CD4-positive, alpha-beta memory T cell (primary cell): ENCODE measurements at regions not wholly inside any gene's neighbourhood (a gene's known extent, or its start where the extent isn't known, plus 50 kb on each side); places are given as distances from the start of the nearest gene placed in this dataset.
"Not testable (repeated sequence)": the region's sequence is repeated elsewhere in the genome, so short reads cannot be mapped to it uniquely, and the experiment has no call there.

Experiments used
- CTCF ChIA-PET: fragments of 350-600 bp; sonication (Branson Sonifier 250); formaldehyde crosslinking; loops from one replicate; lab custom pipeline; 2021; ENCODE audit warnings: inconsistent platforms; ENCODE audit not compliant: partially characterized antibody; lab: Charles Lee
- POLR2A ChIA-PET: fragments of 350-600 bp; sonication (Branson Sonifier 250); formaldehyde crosslinking; loops from one replicate; lab custom pipeline; 2021; ENCODE audit not compliant: partially characterized antibody; lab: Charles Lee
- DNase-seq, 5 donors: peaks; one replicate each; pipeline versions ENCODE4 v3.0.0 to v3.0.0-alpha.2; 2020 to 2022; ENCODE audit warnings: mixed read lengths in 1 of 5
- H3K27ac ChIP-seq: one replicate; pipeline ENCODE4 v1.7.0; 2013; ENCODE audit warnings: low read depth, low read length
- H3K27me3 ChIP-seq: 2 replicates; pipeline ENCODE4 v1.7.0; 2013; ENCODE audit warnings: mild to moderate bottlenecking, low read length, moderate library complexity; ENCODE audit not compliant: insufficient read depth
- H3K36me3 ChIP-seq: 2 replicates; pipeline ENCODE4 v1.7.0; 2013; ENCODE audit warnings: mild to moderate bottlenecking, low read length, moderate library complexity; ENCODE audit not compliant: insufficient read depth
- H3K4me1 ChIP-seq: 2 replicates; pipeline ENCODE4 v1.7.0; 2013; ENCODE audit warnings: mild to moderate bottlenecking, low read length, moderate library complexity; ENCODE audit not compliant: insufficient read depth
- H3K4me3 ChIP-seq, 2 donors: one replicate each; pipeline ENCODE4 v1.7.0; 2013; ENCODE audit warnings: low read length in 2 of 2, mild to moderate bottlenecking in 1 of 2
- H3K9me3 ChIP-seq, 2 donors: one replicate each; pipeline ENCODE4 v1.7.0; 2013; ENCODE audit warnings: low read length in 2 of 2, control low read depth in 1 of 2; ENCODE audit not compliant: control insufficient read depth in 1 of 2
- H3K27ac Mint-ChIP-seq, 7 donors: one replicate each; pipeline ENCODE4 v1.8.0; 2020 to 2021; ENCODE audit warnings: mixed read lengths in 7 of 7, mild to moderate bottlenecking in 6 of 7, inconsistent platforms in 3 of 7, moderate library complexity in 3 of 7
- H3K27me3 Mint-ChIP-seq, 2 donors: one replicate each; pipeline ENCODE4 v1.8.0; 2020 to 2021; ENCODE audit warnings: mixed read lengths in 2 of 2
- H3K36me3 Mint-ChIP-seq, 2 donors: one replicate each; pipeline ENCODE4 v1.8.0; 2020 to 2021; ENCODE audit warnings: mixed read lengths in 2 of 2, inconsistent platforms in 1 of 2, mild to moderate bottlenecking in 1 of 2
- H3K4me1 Mint-ChIP-seq, 4 donors: one replicate each; pipeline ENCODE4 v1.8.0; 2020 to 2021; ENCODE audit warnings: mixed read lengths in 4 of 4, mild to moderate bottlenecking in 1 of 4
- H3K4me3 Mint-ChIP-seq, 8 donors: one replicate each; pipeline ENCODE4 v1.8.0; 2020 to 2021; ENCODE audit warnings: mixed read lengths in 8 of 8, mild to moderate bottlenecking in 7 of 8, moderate library complexity in 6 of 8, inconsistent platforms in 3 of 8
- H3K9me3 Mint-ChIP-seq, 8 donors: one replicate each; pipeline ENCODE4 v1.8.0; 2020 to 2021; ENCODE audit warnings: mixed read lengths in 8 of 8, mild to moderate bottlenecking in 5 of 8, inconsistent platforms in 3 of 8, moderate library complexity in 1 of 8
- intact Hi-C: fragments of 100-400 bp; cut with micrococcal nuclease; formaldehyde crosslinking; loops from one replicate; pipeline ENCODE4 v1.15.1; 2023

GRCh38 chr15:36156879-36157427 lies 422.5 kb upstream of the CDIN1 start:
- Histone ChIP-seq H3K27me3 (no peaks in the 10 kb centered on the region), H3K36me3 (no peaks in the 10 kb centered on the region), H3K4me3 (no peak overlapping the region), H3K9me3 (no peaks in the 10 kb centered on the region), H3K4me1 (no peaks in the 10 kb centered on the region), H3K27ac (no peak overlapping the region)
- H3K27me3 Mint-ChIP-seq = no peaks in the 10 kb centered on the region
- H3K9me3 Mint-ChIP-seq = peaks cover 0 to 5% (median 1%) of the 10 kb centered on the region in 8 donors
- H3K27ac Mint-ChIP-seq = no peak overlapping the region
- no peak overlapping the region for H3K4me3 Mint-ChIP-seq
- H3K36me3 Mint-ChIP-seq = no peaks in the 10 kb centered on the region
- DNase-seq = no peak
- intact Hi-C loops = no loop called here
- ChIA-PET CTCF (no interaction called here), POLR2A (no interaction called here)
- H3K4me1 Mint-ChIP-seq = no peaks in the 10 kb centered on the region

DNA sequence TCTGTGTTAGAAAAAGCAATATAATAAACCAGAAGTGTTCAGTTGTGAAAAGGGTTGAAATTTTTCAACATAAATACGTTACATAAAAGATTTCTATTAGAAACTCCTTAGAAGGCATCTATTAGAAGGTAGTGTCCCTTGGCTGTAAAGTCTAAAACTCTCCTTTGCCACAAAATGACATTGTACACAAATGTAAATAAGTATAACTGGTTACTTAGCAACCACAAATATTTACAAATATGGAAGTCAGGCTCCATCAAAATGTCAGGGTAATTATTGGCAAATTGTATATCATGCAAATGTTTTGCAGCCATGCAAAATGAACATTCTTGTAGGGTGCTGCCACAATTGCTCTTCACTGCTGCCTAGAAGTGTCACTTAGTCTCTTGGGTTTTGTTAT lies 419.1 kb upstream of the CDIN1 start:
- DNase-seq = no peak
- POLR2A ChIA-PET = no interaction called here
- H3K4me3 Mint-ChIP-seq = no peak overlapping the region

GRCh38 chr15:36161108-36161507 lies 418.3 kb upstream of the CDIN1 start:
- Histone ChIP-seq H3K27me3 (no peaks in the 10 kb centered on the region), H3K4me1 (no peaks in the 10 kb centered on the region), H3K36me3 (no peaks in the 10 kb centered on the region), H3K9me3 (no peaks in the 10 kb centered on the region), H3K27ac (no peak overlapping the region), H3K4me3 (no peak overlapping the region)
- DNase-seq = no peak
- ChIA-PET POLR2A (no interaction called here), CTCF (no interaction called here)
- intact Hi-C loops = no loop called here
- H3K36me3 Mint-ChIP-seq = no peaks in the 10 kb centered on the region
- H3K4me3 Mint-ChIP-seq = no peak overlapping the region
- no peaks in the 10 kb centered on the region for H3K27me3 Mint-ChIP-seq
- H3K9me3 Mint-ChIP-seq = peaks cover 2 to 11% (median 4%) of the 10 kb centered on the region in 8 donors
- H3K27ac Mint-ChIP-seq = no peak overlapping the region
- no peaks in the 10 kb centered on the region for H3K4me1 Mint-ChIP-seq

More for the DNA sequence above, 419.1 kb upstream of the CDIN1 start:
- Mint-ChIP-seq H3K27me3 (no peaks in the 10 kb centered on the region), H3K4me1 (no peaks in the 10 kb centered on the region), H3K36me3 (no peaks in the 10 kb centered on the region), H3K9me3 (peaks cover 2 to 11% (median 3%) of the 10 kb centered on the region in 8 donors), H3K27ac (no peak overlapping the region)
- no peak overlapping the region for H3K27ac ChIP-seq
- intact Hi-C loops = no loop called here
- H3K36me3 ChIP-seq = no peaks in the 10 kb centered on the region
- H3K27me3 ChIP-seq = no peaks in the 10 kb centered on the region
- no peaks in the 10 kb centered on the region for H3K4me1 ChIP-seq
- H3K4me3 ChIP-seq = no peak overlapping the region
- H3K9me3 ChIP-seq = no peaks in the 10 kb centered on the region
- CTCF ChIA-PET = no interaction called here

DNA sequence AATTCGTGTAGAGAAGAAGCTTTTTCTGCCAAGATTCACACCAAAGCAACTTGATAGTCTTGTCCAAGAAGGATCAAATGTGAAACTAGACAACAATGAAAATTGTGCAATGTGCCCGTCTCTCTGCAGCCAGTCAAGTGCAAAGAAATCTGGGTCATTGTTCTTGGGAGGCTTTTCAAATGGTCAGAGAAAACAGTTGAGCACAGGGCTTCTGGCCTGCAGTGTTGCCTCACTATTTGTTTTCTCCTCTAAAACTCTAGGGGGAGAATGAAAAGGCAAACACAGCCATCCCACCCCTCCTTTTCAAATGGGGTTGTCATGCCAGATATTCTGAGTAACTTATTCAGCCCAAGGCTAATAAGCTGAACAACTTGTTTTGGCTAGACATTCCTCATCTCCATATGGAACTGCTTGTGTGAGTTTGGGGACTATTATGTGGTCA lies 417.6 kb upstream of the CDIN1 start:
- no peak overlapping the region for H3K27ac Mint-ChIP-seq
- Histone ChIP-seq H3K4me3 (no peak overlapping the region), H3K27me3 (no peaks in the 10 kb centered on the region), H3K27ac (no peak overlapping the region), H3K9me3 (no peaks in the 10 kb centered on the region), H3K36me3 (no peaks in the 10 kb centered on the region), H3K4me1 (no peaks in the 10 kb centered on the region)
- H3K36me3 Mint-ChIP-seq = no peaks in the 10 kb centered on the region
- intact Hi-C loops = no loop called here
- H3K4me1 Mint-ChIP-seq = no peaks in the 10 kb centered on the region
- no peak for DNase-seq
- peaks cover 2 to 11% (median 5%) of the 10 kb centered on the region in 8 donors for H3K9me3 Mint-ChIP-seq
- POLR2A ChIA-PET = no interaction called here
- H3K27me3 Mint-ChIP-seq = no peaks in the 10 kb centered on the region
- CTCF ChIA-PET = no interaction called here
- H3K4me3 Mint-ChIP-seq = no peak overlapping the region

DNA sequence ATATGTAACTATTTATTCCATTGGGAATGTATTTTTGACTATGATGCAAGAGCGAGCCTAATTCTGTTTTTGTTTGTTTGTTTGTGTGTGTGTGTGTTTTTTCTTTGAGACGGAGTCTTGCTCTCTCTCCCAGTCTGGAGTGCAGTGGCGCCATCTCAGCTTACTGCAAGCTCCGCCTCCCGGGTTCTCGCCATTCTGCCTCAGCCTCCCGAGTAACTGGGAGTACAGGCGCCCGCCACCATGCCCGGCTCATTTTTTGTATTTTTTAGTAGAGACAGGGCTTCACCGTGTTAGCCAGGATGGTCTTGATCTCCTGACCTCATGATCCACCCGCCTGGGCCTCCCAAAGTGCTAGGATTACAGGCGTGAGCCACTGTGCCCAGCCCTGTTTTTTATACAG lies 415.4 kb upstream of the CDIN1 start:
- H3K27me3 ChIP-seq, H3K4me1 ChIP-seq, H3K27me3 Mint-ChIP-seq, H3K27ac Mint-ChIP-seq, intact Hi-C loops, POLR2A ChIA-PET, H3K36me3 Mint-ChIP-seq, H3K4me3 Mint-ChIP-seq, H3K4me1 Mint-ChIP-seq, H3K36me3 ChIP-seq, DNase-seq, H3K27ac ChIP-seq, H3K4me3 ChIP-seq, H3K9me3 ChIP-seq, CTCF ChIA-PET: not testable (repeated sequence)
- H3K9me3 Mint-ChIP-seq = peaks cover 2 to 13% (median 6%) of the 10 kb centered on the region in 8 donors

DNA sequence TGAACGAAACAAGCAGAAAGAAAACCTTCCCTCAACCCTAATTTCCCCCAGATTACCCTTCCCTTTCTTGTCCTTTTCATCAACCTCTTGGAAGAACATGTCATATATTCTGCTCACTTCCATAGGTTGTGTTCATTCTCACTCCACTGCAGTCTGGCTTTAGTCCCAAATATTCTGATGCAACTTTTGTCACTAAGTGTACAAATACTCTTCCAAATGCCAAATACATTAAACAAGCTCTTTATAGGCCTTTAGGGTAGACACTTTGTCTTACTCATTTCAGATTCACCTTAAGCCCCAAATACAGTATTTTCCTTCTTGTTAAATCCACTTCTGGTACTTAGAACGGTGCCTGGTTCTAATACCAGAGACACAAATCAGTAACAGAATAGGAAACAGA lies 406.5 kb upstream of the CDIN1 start:
- no peak for DNase-seq
- Mint-ChIP-seq H3K27me3 (no peaks in the 10 kb centered on the region), H3K9me3 (peaks cover 0 to 8% (median 1%) of the 10 kb centered on the region in 8 donors), H3K4me1 (no peaks in the 10 kb centered on the region), H3K27ac (no peak overlapping the region), H3K4me3 (no peak overlapping the region), H3K36me3 (no peaks in the 10 kb centered on the region)
- Histone ChIP-seq H3K4me3 (no peak overlapping the region), H3K27ac (no peak overlapping the region), H3K27me3 (no peaks in the 10 kb centered on the region), H3K4me1 (no peaks in the 10 kb centered on the region), H3K36me3 (no peaks in the 10 kb centered on the region), H3K9me3 (no peaks in the 10 kb centered on the region)
- intact Hi-C loops = no loop called here
- POLR2A ChIA-PET = no interaction called here
- CTCF ChIA-PET = no interaction called here

DNA sequence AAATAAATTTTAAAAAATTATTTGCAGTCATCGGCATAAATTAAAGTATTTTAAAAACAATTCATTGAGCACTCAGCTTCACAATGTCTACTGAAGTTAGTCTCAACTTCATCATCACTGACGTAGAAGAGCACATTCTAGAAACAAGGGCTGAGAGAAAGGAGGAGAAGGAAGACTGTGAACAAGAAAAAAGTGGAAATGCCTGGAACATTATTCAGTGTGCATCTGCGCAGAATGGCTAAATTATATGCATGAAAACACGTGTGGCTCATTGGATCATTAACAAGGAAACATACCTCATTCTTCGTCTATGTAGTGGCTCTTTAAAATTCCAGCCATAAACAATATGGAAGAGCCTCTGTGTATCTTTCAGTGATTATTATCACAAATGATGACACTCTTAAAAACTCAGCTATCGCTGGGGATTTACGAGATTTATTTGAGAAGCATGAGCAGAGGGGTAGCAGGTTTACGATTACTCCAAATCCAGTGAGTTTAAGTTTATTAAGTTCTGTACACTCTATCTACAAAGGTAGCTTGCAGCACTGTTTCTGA lies 404.2 kb upstream of the CDIN1 start:
- Histone ChIP-seq H3K27me3 (no peaks in the 10 kb centered on the region), H3K4me3 (no peak overlapping the region), H3K9me3 (no peaks in the 10 kb centered on the region), H3K4me1 (no peaks in the 10 kb centered on the region), H3K27ac (no peak overlapping the region), H3K36me3 (no peaks in the 10 kb centered on the region)
- Mint-ChIP-seq H3K9me3 (peaks cover 0 to 3% (median 0%) of the 10 kb centered on the region in 8 donors), H3K36me3 (no peaks in the 10 kb centered on the region), H3K4me1 (no peaks in the 10 kb centered on the region), H3K27ac (no peak overlapping the region), H3K4me3 (no peak overlapping the region), H3K27me3 (no peaks in the 10 kb centered on the region)
- ChIA-PET CTCF (no interaction called here), POLR2A (no interaction called here)
- intact Hi-C loops = no loop called here
- DNase-seq = no peak
